ENCODE measurements at regions not wholly inside any gene's neighbourhood (a gene's known extent, or its start where the extent isn't known, plus 50 kb on each side); places are given as distances from the start of the nearest gene placed in this dataset.

- TF ChIP-seq CTCF (IDR thresholded peaks at IDR 0.05; ENCODE audit: low read depth, low read length, poor library complexity, severe bottlenecking) (no peak), EZH2phosphoT487 (IDR thresholded peaks at IDR 0.05; ENCODE audit: borderline replicate concordance, low read length) (no peak)
Measured at GRCh38 chr1:30041741-30042437, 681.5 kb downstream of the MATN1 start.
